ENCODE measurements at regions not wholly inside any gene's neighbourhood (a gene's known extent, or its start where the extent isn't known, plus 50 kb on each side); places are given as distances from the start of the nearest gene placed in this dataset.
A peak's percentile ranks its signal among the peaks of the same experiment; 100 is the strongest.
"Not testable (repeated sequence)": the region's sequence is repeated elsewhere in the genome, so short reads cannot be mapped to it uniquely, and the experiment has no call there.

- DNase-seq (ENCODE audit: extremely low spot score, unreplicated experiment): no peak
- no peak for TF ChIP-seq CTCF (IDR thresholded peaks at IDR 0.05)
- H3K27me3 Mint-ChIP-seq (ENCODE audit: unreplicated experiment): peaks cover 13% of the 10 kb centered on the region
- no peaks in the 10 kb centered on the region for H3K4me1 Mint-ChIP-seq (ENCODE audit: unreplicated experiment)
- no peak overlapping the region for H3K4me3 Mint-ChIP-seq (ENCODE audit: unreplicated experiment)
- H3K9me3 Mint-ChIP-seq (ENCODE audit: unreplicated experiment): no peaks in the 10 kb centered on the region
- H3K27ac Mint-ChIP-seq (ENCODE audit: unreplicated experiment): no peak overlapping the region
- H3K36me3 Mint-ChIP-seq (ENCODE audit: unreplicated experiment): no peaks in the 10 kb centered on the region
Measured at GRCh38 chr5:153373130-153373498, 117.4 kb upstream of the GRIA1 start.

- H3K27ac Mint-ChIP-seq (ENCODE audit: unreplicated experiment); H3K4me1 Mint-ChIP-seq (ENCODE audit: unreplicated experiment); DNase-seq (ENCODE audit: extremely low spot score, unreplicated experiment); H3K36me3 Mint-ChIP-seq (ENCODE audit: unreplicated experiment); H3K4me3 Mint-ChIP-seq (ENCODE audit: unreplicated experiment): not testable (repeated sequence)
- H3K27me3 Mint-ChIP-seq (ENCODE audit: unreplicated experiment): peaks cover 14% of the 10 kb centered on the region
- H3K9me3 Mint-ChIP-seq (ENCODE audit: unreplicated experiment): peaks cover 12% of the 10 kb centered on the region
Measured at GRCh38 chr5:153381630-153382029, 108.8 kb upstream of the GRIA1 start.

GRCh38 chr5:153390569-153390968 is 99.9 kb upstream of the GRIA1 start:
- TF ChIP-seq CTCF (IDR thresholded peaks at IDR 0.05): no peak
- no peak overlapping the region for H3K4me3 Mint-ChIP-seq (ENCODE audit: unreplicated experiment)
- peaks cover 5% of the 10 kb centered on the region for H3K9me3 Mint-ChIP-seq (ENCODE audit: unreplicated experiment)

GRCh38 chr5:153399595-153399994 is 90.9 kb upstream of the GRIA1 start:
- Mint-ChIP-seq H3K36me3 (ENCODE audit: unreplicated experiment) (no peaks in the 10 kb centered on the region), H3K9me3 (ENCODE audit: unreplicated experiment) (no peaks in the 10 kb centered on the region), H3K4me1 (ENCODE audit: unreplicated experiment) (peaks cover 15% of the 10 kb centered on the region), H3K27me3 (ENCODE audit: unreplicated experiment) (no peaks in the 10 kb centered on the region), H3K4me3 (ENCODE audit: unreplicated experiment) (no peak overlapping the region), H3K27ac (ENCODE audit: unreplicated experiment) (no peak overlapping the region)
- no peak for TF ChIP-seq CTCF (IDR thresholded peaks at IDR 0.05)
- no peak for DNase-seq (ENCODE audit: extremely low spot score, unreplicated experiment)

More at GRCh38 chr5:153390569-153390968, 99.9 kb upstream of the GRIA1 start:
- Mint-ChIP-seq H3K4me1 (ENCODE audit: unreplicated experiment) (no peaks in the 10 kb centered on the region), H3K27me3 (ENCODE audit: unreplicated experiment) (peaks cover 19% of the 10 kb centered on the region), H3K27ac (ENCODE audit: unreplicated experiment) (no peak overlapping the region), H3K36me3 (ENCODE audit: unreplicated experiment) (no peaks in the 10 kb centered on the region)
- DNase-seq (ENCODE audit: extremely low spot score, unreplicated experiment): no peak

- no peaks in the 10 kb centered on the region for H3K9me3 Mint-ChIP-seq (ENCODE audit: unreplicated experiment)
- no peak overlapping the region for H3K4me3 Mint-ChIP-seq (ENCODE audit: unreplicated experiment)
- no peak overlapping the region for H3K27ac Mint-ChIP-seq (ENCODE audit: unreplicated experiment)
- no peaks in the 10 kb centered on the region for H3K36me3 Mint-ChIP-seq (ENCODE audit: unreplicated experiment)
- H3K4me1 Mint-ChIP-seq (ENCODE audit: unreplicated experiment): peaks cover 15% of the 10 kb centered on the region
- no peaks in the 10 kb centered on the region for H3K27me3 Mint-ChIP-seq (ENCODE audit: unreplicated experiment)
- DNase-seq (ENCODE audit: extremely low spot score, unreplicated experiment): no peak
- no peak for TF ChIP-seq CTCF (IDR thresholded peaks at IDR 0.05)
Measured at GRCh38 chr5:153400931-153401330, 89.5 kb upstream of the GRIA1 start.

- H3K9me3 Mint-ChIP-seq (ENCODE audit: unreplicated experiment): no peaks in the 10 kb centered on the region
Measured at GRCh38 chr5:153402550-153402949, 87.9 kb upstream of the GRIA1 start.

More at GRCh38 chr5:153402550-153402949, 87.9 kb upstream of the GRIA1 start:
- H3K4me3 Mint-ChIP-seq (ENCODE audit: unreplicated experiment): no peak overlapping the region
- peak; percentile 37 for TF ChIP-seq CTCF (IDR thresholded peaks at IDR 0.05)
- H3K27me3 Mint-ChIP-seq (ENCODE audit: unreplicated experiment): no peaks in the 10 kb centered on the region
- peaks cover 15% of the 10 kb centered on the region for H3K4me1 Mint-ChIP-seq (ENCODE audit: unreplicated experiment)
- DNase-seq (ENCODE audit: extremely low spot score, unreplicated experiment): no peak
- no peaks in the 10 kb centered on the region for H3K36me3 Mint-ChIP-seq (ENCODE audit: unreplicated experiment)
- no peak overlapping the region for H3K27ac Mint-ChIP-seq (ENCODE audit: unreplicated experiment)

Data from osteocyte (in vitro differentiated cells).